ENCODE measurements at regions not wholly inside any gene's neighbourhood (a gene's known extent, or its start where the extent isn't known, plus 50 kb on each side); places are given as distances from the start of the nearest gene placed in this dataset.
A peak's percentile ranks its signal among the peaks of the same experiment; 100 is the strongest.

DNA sequence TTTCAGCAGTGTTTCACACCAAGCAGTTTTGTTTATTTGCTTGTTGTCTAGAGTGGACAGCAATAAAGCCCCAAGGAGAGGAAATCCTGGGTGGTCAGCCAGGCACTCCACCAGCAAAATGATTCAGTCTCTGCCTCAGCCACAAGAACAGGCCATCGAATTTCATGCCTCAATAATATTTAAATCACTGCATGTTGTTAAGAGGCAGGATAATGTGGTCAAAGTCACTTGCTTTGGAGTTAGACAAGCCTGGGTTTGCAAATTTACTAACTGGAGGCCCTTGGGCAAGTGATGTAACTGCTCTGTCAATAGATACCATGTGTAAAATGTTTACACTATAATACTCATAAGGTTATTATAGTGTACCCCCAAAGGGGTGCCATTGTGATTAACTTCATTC is 349.6 kb downstream of the LMO4 start:
- no peaks in the 10 kb centered on the region for H3K9me3 Mint-ChIP-seq
- DNase-seq (no peak), ATAC-seq (replicated peaks in 1 of 4) (no peak)
- Histone ChIP-seq H3K9me3 (no peaks in the 10 kb centered on the region), H3K4me1 (ENCODE audit: control insufficient read depth in 1 of 2, extremely low read depth in 1 of 2, insufficient read depth in 2 of 2, low read length in 2 of 2) (no peaks in the 10 kb centered on the region), H3K36me3 (ENCODE audit: control insufficient read depth in 2 of 2, extremely low read depth in 1 of 2, insufficient read depth in 1 of 2, low read length in 1 of 2) (no peaks in the 10 kb centered on the region), H3K27ac (ENCODE audit: low read length) (no peak overlapping the region), H3K4me3 (ENCODE audit: control insufficient read depth in 1 of 2, extremely low read depth in 1 of 2, low read length in 1 of 2) (no peak overlapping the region), H3K27me3 (replicated peaks in 1 of 2; ENCODE audit: control insufficient read depth in 2 of 2, extremely low read depth in 1 of 2, insufficient read depth in 2 of 2, low read length in 1 of 2) (no peaks in the 10 kb centered on the region)
- H3K27me3 Mint-ChIP-seq, result peaks cover 0 to 3% of the 10 kb centered on the region in 2 donors
- CTCF ChIA-PET, result no interaction called here
- POLR2A ChIA-PET, result no interaction called here
- H3K36me3 Mint-ChIP-seq, result no peaks in the 10 kb centered on the region
- H3K27ac Mint-ChIP-seq, result no peak overlapping the region
- H3K4me3 Mint-ChIP-seq, result no peak overlapping the region
- WGBS (ENCODE audit: insufficient coverage), result no CpG with 5 or more reads among the region's 1 CpG
- H3K4me1 Mint-ChIP-seq, result no peaks in the 10 kb centered on the region

DNA sequence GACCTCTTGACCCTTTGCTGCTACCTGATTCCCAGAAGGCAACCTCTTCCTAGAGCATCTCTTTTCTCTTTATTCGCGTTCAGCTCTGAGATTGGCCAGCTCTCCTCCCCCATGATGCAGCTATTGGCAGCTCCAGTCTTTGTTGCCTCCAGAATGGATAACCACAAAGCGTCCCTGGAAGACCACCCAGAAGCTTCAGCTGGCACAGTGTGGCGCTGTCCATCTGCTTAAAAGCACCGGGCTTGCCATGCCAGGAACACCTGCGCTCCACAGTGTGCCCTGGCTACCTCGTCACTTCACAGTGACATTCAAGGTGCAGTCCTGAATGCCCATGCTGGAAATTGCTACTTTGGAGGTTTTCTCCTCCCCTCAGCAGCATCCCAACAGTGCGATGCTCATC is 353.9 kb downstream of the LMO4 start:
- Histone ChIP-seq H3K4me3 (ENCODE audit: control insufficient read depth in 1 of 2, extremely low read depth in 1 of 2, low read length in 1 of 2) (no peak overlapping the region), H3K9me3 (no peaks in the 10 kb centered on the region), H3K36me3 (ENCODE audit: control insufficient read depth in 2 of 2, extremely low read depth in 1 of 2, insufficient read depth in 1 of 2, low read length in 1 of 2) (no peaks in the 10 kb centered on the region), H3K27me3 (replicated peaks in 1 of 2; ENCODE audit: control insufficient read depth in 2 of 2, extremely low read depth in 1 of 2, insufficient read depth in 2 of 2, low read length in 1 of 2) (no peaks in the 10 kb centered on the region), H3K4me1 (ENCODE audit: control insufficient read depth in 1 of 2, extremely low read depth in 1 of 2, insufficient read depth in 2 of 2, low read length in 2 of 2) (no peaks in the 10 kb centered on the region), H3K27ac (ENCODE audit: low read length) (no peak overlapping the region)
- DNase-seq, result no peak
- 93% methylated on average over 7 of the region's 8 CpGs for WGBS (ENCODE audit: insufficient coverage)
- no peaks in the 10 kb centered on the region for H3K36me3 Mint-ChIP-seq
- ChIA-PET POLR2A (no interaction called here), CTCF (no interaction called here)
- no peak overlapping the region for H3K27ac Mint-ChIP-seq
- no peaks in the 10 kb centered on the region for H3K4me1 Mint-ChIP-seq
- ATAC-seq (replicated peaks in 1 of 4), result no peak
- H3K27me3 Mint-ChIP-seq, result peaks cover 3% of the 10 kb centered on the region in 2 donors
- no peak overlapping the region for H3K4me3 Mint-ChIP-seq
- H3K9me3 Mint-ChIP-seq, result no peaks in the 10 kb centered on the region

GRCh38 chr1:87683196-87683956 is 354.7 kb downstream of the LMO4 start:
- WGBS (ENCODE audit: insufficient coverage), result 100% methylated on average over 3 of the region's 4 CpGs
- no peaks in the 10 kb centered on the region for H3K9me3 Mint-ChIP-seq
- peak overlapping the region in 1 of 3 donors; percentile 64 for H3K4me3 Mint-ChIP-seq
- no peaks in the 10 kb centered on the region for H3K9me3 ChIP-seq
- H3K27me3 ChIP-seq (replicated peaks in 1 of 2; ENCODE audit: control insufficient read depth in 2 of 2, extremely low read depth in 1 of 2, insufficient read depth in 2 of 2, low read length in 1 of 2), result no peaks in the 10 kb centered on the region
- H3K36me3 ChIP-seq (ENCODE audit: control insufficient read depth in 2 of 2, extremely low read depth in 1 of 2, insufficient read depth in 1 of 2, low read length in 1 of 2), result no peaks in the 10 kb centered on the region
- no peak for ATAC-seq (replicated peaks in 1 of 4)
- H3K4me1 ChIP-seq (ENCODE audit: control insufficient read depth in 1 of 2, extremely low read depth in 1 of 2, insufficient read depth in 2 of 2, low read length in 2 of 2), result no peaks in the 10 kb centered on the region
- no peak for DNase-seq
- CTCF ChIA-PET, result no interaction called here
- peaks cover 5 to 6% of the 10 kb centered on the region in 2 donors for H3K27me3 Mint-ChIP-seq
- H3K27ac Mint-ChIP-seq, result no peak overlapping the region
- H3K4me1 Mint-ChIP-seq, result no peaks in the 10 kb centered on the region
- no peak overlapping the region for H3K27ac ChIP-seq (ENCODE audit: low read length)
- no peaks in the 10 kb centered on the region for H3K36me3 Mint-ChIP-seq
- no peak overlapping the region for H3K4me3 ChIP-seq (ENCODE audit: control insufficient read depth in 1 of 2, extremely low read depth in 1 of 2, low read length in 1 of 2)
- POLR2A ChIA-PET, result no interaction called here

- Mint-ChIP-seq H3K27me3 (peaks cover 7% of the 10 kb centered on the region in 2 donors), H3K4me3 (peak overlapping the region; percentile 41 to 72 (median 64)), H3K9me3 (no peaks in the 10 kb centered on the region), H3K4me1 (no peaks in the 10 kb centered on the region), H3K27ac (peak overlapping the region in 1 of 2 donors; percentile 82), H3K36me3 (no peaks in the 10 kb centered on the region)
- peak in 2 of 35 experiments; percentile 1 to 15 for DNase-seq
- Histone ChIP-seq H3K27ac (ENCODE audit: low read length) (no peak overlapping the region), H3K36me3 (ENCODE audit: control insufficient read depth in 2 of 2, extremely low read depth in 1 of 2, insufficient read depth in 1 of 2, low read length in 1 of 2) (no peaks in the 10 kb centered on the region), H3K4me3 (ENCODE audit: control insufficient read depth in 1 of 2, extremely low read depth in 1 of 2, low read length in 1 of 2) (peak overlapping the region; percentile 9 to 48), H3K4me1 (ENCODE audit: control insufficient read depth in 1 of 2, extremely low read depth in 1 of 2, insufficient read depth in 2 of 2, low read length in 2 of 2) (no peaks in the 10 kb centered on the region), H3K9me3 (no peaks in the 10 kb centered on the region), H3K27me3 (replicated peaks in 1 of 2; ENCODE audit: control insufficient read depth in 2 of 2, extremely low read depth in 1 of 2, insufficient read depth in 2 of 2, low read length in 1 of 2) (no peaks in the 10 kb centered on the region)
- ATAC-seq (replicated peaks in 1 of 4), result peak in 3 of 4 experiments; percentile 16 to 42 (median 30)
- ChIA-PET POLR2A (no interaction called here), CTCF (interaction anchor here in 1 of 2 donors (0.7 kb wide), 1 partner anchor 976 kb away, joined by 4 read pairs; no protein-coding TSS in a partner anchor)
- WGBS (ENCODE audit: insufficient coverage), result 66% methylated on average over 6 of the region's 14 CpGs
Observed at GRCh38 chr1:87684194-87684593, 355.5 kb downstream of the LMO4 start.

GRCh38 chr1:87684713-87685205 is 356.1 kb downstream of the LMO4 start:
- WGBS (ENCODE audit: insufficient coverage), result 60% methylated on average over 1 of the region's 6 CpGs
- no peaks in the 10 kb centered on the region for H3K36me3 Mint-ChIP-seq
- H3K27me3 ChIP-seq (replicated peaks in 1 of 2; ENCODE audit: control insufficient read depth in 2 of 2, extremely low read depth in 1 of 2, insufficient read depth in 2 of 2, low read length in 1 of 2), result no peaks in the 10 kb centered on the region
- H3K9me3 ChIP-seq, result no peaks in the 10 kb centered on the region
- ChIA-PET POLR2A (no interaction called here), CTCF (interaction anchor here in 1 of 2 donors (0.7 kb wide), 1 partner anchor 977 kb away, joined by 4 read pairs; no protein-coding TSS in a partner anchor)
- DNase-seq (peak in 1 of 35 experiments; percentile 8), ATAC-seq (replicated peaks in 1 of 4) (peak in 2 of 4 experiments; percentile 32 to 46)
- H3K4me1 ChIP-seq (ENCODE audit: control insufficient read depth in 1 of 2, extremely low read depth in 1 of 2, insufficient read depth in 2 of 2, low read length in 2 of 2), result no peaks in the 10 kb centered on the region
- H3K9me3 Mint-ChIP-seq, result no peaks in the 10 kb centered on the region
- H3K4me3 Mint-ChIP-seq, result peak overlapping the region in 2 of 3 donors; percentile 64 to 72
- H3K36me3 ChIP-seq (ENCODE audit: control insufficient read depth in 2 of 2, extremely low read depth in 1 of 2, insufficient read depth in 1 of 2, low read length in 1 of 2), result no peaks in the 10 kb centered on the region
- H3K27ac Mint-ChIP-seq, result peak overlapping the region in 1 of 2 donors; percentile 82
- no peaks in the 10 kb centered on the region for H3K4me1 Mint-ChIP-seq
- no peak overlapping the region for H3K27ac ChIP-seq (ENCODE audit: low read length)
- peak overlapping the region in 1 of 2 donors; percentile 9 for H3K4me3 ChIP-seq (ENCODE audit: control insufficient read depth in 1 of 2, extremely low read depth in 1 of 2, low read length in 1 of 2)
- peaks cover 7 to 11% of the 10 kb centered on the region in 2 donors for H3K27me3 Mint-ChIP-seq

DNA sequence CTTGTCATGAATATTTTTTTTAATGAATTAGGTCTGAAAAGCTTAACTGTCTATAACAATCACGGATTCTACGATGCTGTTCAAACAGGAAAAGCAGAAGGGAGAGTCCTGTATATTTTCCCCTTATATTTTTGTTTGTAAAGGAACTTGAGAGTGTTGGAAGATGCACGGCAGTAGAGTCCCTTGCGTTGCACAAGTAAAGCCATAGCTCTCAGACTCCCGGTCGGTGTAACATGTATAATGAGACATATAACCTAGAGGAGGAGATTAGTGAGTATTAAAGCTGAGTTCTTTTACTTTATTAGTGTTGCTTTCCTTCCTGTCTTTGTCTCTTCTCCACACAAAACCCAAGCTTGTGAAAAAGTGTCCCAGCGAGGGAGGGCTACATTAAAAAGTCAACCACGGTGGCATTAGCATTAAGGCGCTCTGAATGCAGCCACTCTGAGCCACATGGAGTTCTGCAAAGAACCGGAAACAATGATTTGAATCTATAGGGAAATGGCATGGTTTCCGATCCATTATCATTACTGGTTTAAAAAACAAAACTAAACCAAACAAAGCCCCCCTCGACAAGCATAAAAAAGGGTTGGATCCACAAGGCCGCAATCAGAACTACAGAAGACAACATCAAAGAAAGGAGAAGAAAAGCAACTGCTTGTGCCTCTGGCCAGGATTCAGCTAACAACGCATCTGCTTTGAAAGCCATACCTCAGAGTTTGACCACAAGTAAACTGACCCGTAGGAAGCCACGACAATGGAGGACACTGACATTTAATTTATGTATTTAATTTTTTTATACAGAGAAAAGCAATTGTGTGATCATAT is 356.8 kb downstream of the LMO4 start:
- H3K4me3 Mint-ChIP-seq, result peak overlapping the region in 1 of 3 donors; percentile 64
- CTCF ChIA-PET, result no interaction called here
- no peaks in the 10 kb centered on the region for H3K27me3 ChIP-seq (replicated peaks in 1 of 2; ENCODE audit: control insufficient read depth in 2 of 2, extremely low read depth in 1 of 2, insufficient read depth in 2 of 2, low read length in 1 of 2)
- WGBS (ENCODE audit: insufficient coverage), result 75% methylated on average over 4 of the region's 16 CpGs
- ATAC-seq (replicated peaks in 1 of 4) (no peak), DNase-seq (no peak)
- H3K4me1 Mint-ChIP-seq, result no peaks in the 10 kb centered on the region
- POLR2A ChIA-PET, result no interaction called here
- no peak overlapping the region for H3K27ac Mint-ChIP-seq
- H3K27me3 Mint-ChIP-seq, result peaks cover 7 to 11% of the 10 kb centered on the region in 2 donors
- no peaks in the 10 kb centered on the region for H3K36me3 ChIP-seq (ENCODE audit: control insufficient read depth in 2 of 2, extremely low read depth in 1 of 2, insufficient read depth in 1 of 2, low read length in 1 of 2)
- no peaks in the 10 kb centered on the region for H3K9me3 ChIP-seq
- no peak overlapping the region for H3K27ac ChIP-seq (ENCODE audit: low read length)
- no peak overlapping the region for H3K4me3 ChIP-seq (ENCODE audit: control insufficient read depth in 1 of 2, extremely low read depth in 1 of 2, low read length in 1 of 2)
- H3K9me3 Mint-ChIP-seq, result no peaks in the 10 kb centered on the region
- H3K4me1 ChIP-seq (ENCODE audit: control insufficient read depth in 1 of 2, extremely low read depth in 1 of 2, insufficient read depth in 2 of 2, low read length in 2 of 2), result no peaks in the 10 kb centered on the region
- no peaks in the 10 kb centered on the region for H3K36me3 Mint-ChIP-seq
